ENCODE measurements at regions not wholly inside any gene's neighbourhood (a gene's known extent, or its start where the extent isn't known, plus 50 kb on each side); places are given as distances from the start of the nearest gene placed in this dataset.

- no peak overlapping the region for H3K4me3 ChIP-seq (replicated peaks in 1 of 2; ENCODE audit: low read depth in 1 of 2, low read length in 2 of 2)
- no peaks in the 10 kb centered on the region for H3K9me2 ChIP-seq (ENCODE audit: insufficient read depth)
- no peaks in the 10 kb centered on the region for H4K20me1 ChIP-seq (ENCODE audit: insufficient read depth)
- no peak overlapping the region for H3K9ac ChIP-seq (ENCODE audit: low read length)
- H3K27me3 ChIP-seq (ENCODE audit: insufficient read depth, low read length): no peaks in the 10 kb centered on the region
- ChIA-PET CTCF (no interaction called here), POLR2A (no interaction called here), RAD21 (ENCODE audit: low non-redundant PET in 1 of 2, low total read pairs in 2 of 2, uncharacterized antibody in 2 of 2, unreplicated experiment in 2 of 2) (no interaction called here)
- no TSS peak for BruUV-seq (replicated peaks)
- H3K9me3 ChIP-seq (ENCODE audit: control insufficient read depth in 1 of 2, insufficient read depth in 1 of 2, low read depth in 1 of 2, low read length in 2 of 2): no peaks in the 10 kb centered on the region
- intact Hi-C loops (cut with micrococcal nuclease): no loop called here
- H3K27ac ChIP-seq (ENCODE audit: low read depth, low read length): no peak overlapping the region
- no peak for ATAC-seq
- H3K79me2 ChIP-seq (ENCODE audit: insufficient read depth, low read length): no peaks in the 10 kb centered on the region
- no peaks in the 10 kb centered on the region for H3K4me1 ChIP-seq (ENCODE audit: control insufficient read depth in 1 of 2, insufficient read depth in 2 of 2, low read length in 2 of 2)
- TF ChIP-seq ATF3 (IDR thresholded peaks at IDR 0.05) (no peak), ZNF274 (IDR thresholded peaks at IDR 0.05; ENCODE audit: low read depth, low read length) (no peak), SIN3A (IDR thresholded peaks at IDR 0.05; ENCODE audit: low read depth) (no peak), EZH2phosphoT487 (IDR thresholded peaks at IDR 0.05; ENCODE audit: borderline replicate concordance) (no peak), EGR1 (IDR thresholded peaks at IDR 0.05; ENCODE audit: low read depth) (no peak), CBX3 (IDR thresholded peaks at IDR 0.05; ENCODE audit: low read depth) (no peak), ZFX (IDR thresholded peaks at IDR 0.05) (no peak), EZH2 (IDR thresholded peaks at IDR 0.05) (no peak), POLR2AphosphoS5 (IDR thresholded peaks at IDR 0.05; ENCODE audit: low read depth, low read length) (no peak), CTCF (IDR thresholded peaks at IDR 0.05 in 2 of 3, conservative IDR thresholded peaks at IDR 0.05 in 1 of 3; ENCODE audit: borderline replicate concordance in 1 of 3, insufficient read depth in 1 of 3, low read depth in 2 of 3, low read length in 2 of 3) (no peak), REST (IDR thresholded peaks at IDR 0.05; ENCODE audit: low read depth) (no peak), ZBTB33 (IDR thresholded peaks at IDR 0.05; ENCODE audit: extremely low read depth, insufficient replicate concordance, low read length) (no peak)
- H3K36me3 ChIP-seq (ENCODE audit: control insufficient read depth in 1 of 2, insufficient read depth in 2 of 2, low read length in 2 of 2): no peaks in the 10 kb centered on the region
- H3K4me2 ChIP-seq (ENCODE audit: low read length): no peak overlapping the region
- H2AFZ ChIP-seq (ENCODE audit: low read depth, low read length, poor library complexity, severe bottlenecking): no peak overlapping the region
- DNase-seq (ENCODE audit: low read depth, low spot score): no peak
Observed at GRCh38 chr13:65091031-65091430, 2139.1 kb downstream of the PCDH9 start.

Measured in HCT116 (cell line).